ENCODE measurements at regions not wholly inside any gene's neighbourhood (a gene's known extent, or its start where the extent isn't known, plus 50 kb on each side); places are given as distances from the start of the nearest gene placed in this dataset.

DNA sequence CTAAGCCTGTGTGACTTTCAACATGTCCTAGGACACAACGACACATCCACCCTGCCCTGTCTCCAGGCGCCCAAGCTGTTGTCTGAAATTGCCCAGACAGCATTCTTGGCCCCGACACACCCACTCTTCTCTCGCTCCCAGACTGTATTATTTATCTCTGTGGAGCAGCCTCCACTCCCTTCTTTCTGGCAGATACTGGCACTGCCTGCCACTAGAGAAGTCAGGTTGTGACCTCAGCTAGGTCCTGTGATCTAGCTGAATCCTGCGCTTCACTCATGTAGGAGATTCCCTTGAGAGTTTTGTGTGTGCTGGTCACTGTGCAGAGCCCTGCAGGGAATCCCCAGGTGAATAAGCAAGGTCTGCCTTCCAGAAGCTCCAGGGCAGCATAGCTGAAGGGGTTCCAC lies 77.1 kb upstream of the TNP1 start:
- Histone ChIP-seq H4K20me1 (ENCODE audit: insufficient read depth, poor library complexity, severe bottlenecking) (no peaks in the 10 kb centered on the region), H3K9me3 (ENCODE audit: low read depth) (no peaks in the 10 kb centered on the region), H3K36me3 (replicated peaks; ENCODE audit: insufficient read depth, low read depth) (no peaks in the 10 kb centered on the region), H3K4me3 (no peak overlapping the region), H3K79me2 (no peaks in the 10 kb centered on the region), H3K27ac (peak overlapping the region; percentile 35), H3K27me3 (no peaks in the 10 kb centered on the region), H3K4me2 (peak overlapping the region; percentile 33), H3K9me2 (replicated peaks; ENCODE audit: insufficient read depth) (no peaks in the 10 kb centered on the region), H3K4me1 (ENCODE audit: insufficient read depth) (peaks cover 11% of the 10 kb centered on the region), H2AFZ (no peak overlapping the region)
- WGBS (ENCODE audit: low lambda C conversion rate, missing lambda C conversion rate), result 28% methylated on average over 5 of the region's 5 CpGs
- TF ChIP-seq, protein P1, sequence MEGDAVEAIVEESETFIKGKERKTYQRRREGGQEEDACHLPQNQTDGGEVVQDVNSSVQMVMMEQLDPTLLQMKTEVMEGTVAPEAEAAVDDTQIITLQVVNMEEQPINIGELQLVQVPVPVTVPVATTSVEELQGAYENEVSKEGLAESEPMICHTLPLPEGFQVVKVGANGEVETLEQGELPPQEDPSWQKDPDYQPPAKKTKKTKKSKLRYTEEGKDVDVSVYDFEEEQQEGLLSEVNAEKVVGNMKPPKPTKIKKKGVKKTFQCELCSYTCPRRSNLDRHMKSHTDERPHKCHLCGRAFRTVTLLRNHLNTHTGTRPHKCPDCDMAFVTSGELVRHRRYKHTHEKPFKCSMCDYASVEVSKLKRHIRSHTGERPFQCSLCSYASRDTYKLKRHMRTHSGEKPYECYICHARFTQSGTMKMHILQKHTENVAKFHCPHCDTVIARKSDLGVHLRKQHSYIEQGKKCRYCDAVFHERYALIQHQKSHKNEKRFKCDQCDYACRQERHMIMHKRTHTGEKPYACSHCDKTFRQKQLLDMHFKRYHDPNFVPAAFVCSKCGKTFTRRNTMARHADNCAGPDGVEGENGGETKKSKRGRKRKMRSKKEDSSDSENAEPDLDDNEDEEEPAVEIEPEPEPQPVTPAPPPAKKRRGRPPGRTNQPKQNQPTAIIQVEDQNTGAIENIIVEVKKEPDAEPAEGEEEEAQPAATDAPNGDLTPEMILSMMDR (IDR thresholded peaks at IDR 0.05; ENCODE audit: poor library complexity), result no peak
- TF ChIP-seq EZH2phosphoT487 (IDR thresholded peaks at IDR 0.05; ENCODE audit: low read depth, severe bottlenecking, unreplicated experiment) (no peak), EZH2 (IDR thresholded peaks at IDR 0.05; ENCODE audit: borderline replicate concordance) (no peak)
- peak; percentile 55 for DNase-seq (ENCODE audit: low spot score)

DNA sequence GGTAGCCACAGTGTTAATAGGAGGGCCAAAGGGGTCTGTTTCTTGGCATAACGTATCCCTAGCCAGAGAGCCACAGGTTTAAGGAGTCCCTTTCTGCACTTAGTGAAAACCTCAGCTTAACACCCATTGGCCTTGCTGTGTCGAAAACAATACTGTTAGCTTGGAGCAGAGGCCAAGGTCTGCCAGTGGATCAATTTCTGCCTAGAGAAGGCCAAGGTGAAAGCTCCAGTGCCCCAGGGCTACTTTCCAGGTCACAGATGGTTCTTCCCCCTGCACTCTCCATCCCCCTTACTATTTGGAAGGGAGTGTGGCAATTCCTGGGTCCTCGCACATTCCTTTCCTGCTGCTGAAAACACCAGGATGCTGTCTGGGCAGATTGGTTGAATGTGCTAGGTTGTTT lies 74.8 kb upstream of the TNP1 start:
- Histone ChIP-seq H3K27me3 (no peaks in the 10 kb centered on the region), H4K20me1 (ENCODE audit: insufficient read depth, poor library complexity, severe bottlenecking) (no peaks in the 10 kb centered on the region), H3K4me3 (no peak overlapping the region), H2AFZ (no peak overlapping the region), H3K9me2 (replicated peaks; ENCODE audit: insufficient read depth) (no peaks in the 10 kb centered on the region), H3K27ac (no peak overlapping the region), H3K79me2 (no peaks in the 10 kb centered on the region), H3K4me1 (ENCODE audit: insufficient read depth) (peaks cover 11% of the 10 kb centered on the region), H3K4me2 (no peak overlapping the region), H3K36me3 (replicated peaks; ENCODE audit: insufficient read depth, low read depth) (no peaks in the 10 kb centered on the region), H3K9me3 (ENCODE audit: low read depth) (no peaks in the 10 kb centered on the region)
- TF ChIP-seq, protein P1 (IDR thresholded peaks at IDR 0.05; ENCODE audit: poor library complexity), result no peak
- no peak for TF ChIP-seq EZH2 (IDR thresholded peaks at IDR 0.05; ENCODE audit: borderline replicate concordance)
- no peak for TF ChIP-seq EZH2phosphoT487 (IDR thresholded peaks at IDR 0.05; ENCODE audit: low read depth, severe bottlenecking, unreplicated experiment)
- 82% methylated on average over 3 of the region's 3 CpGs for WGBS (ENCODE audit: low lambda C conversion rate, missing lambda C conversion rate)
- DNase-seq (ENCODE audit: low spot score), result no peak

DNA sequence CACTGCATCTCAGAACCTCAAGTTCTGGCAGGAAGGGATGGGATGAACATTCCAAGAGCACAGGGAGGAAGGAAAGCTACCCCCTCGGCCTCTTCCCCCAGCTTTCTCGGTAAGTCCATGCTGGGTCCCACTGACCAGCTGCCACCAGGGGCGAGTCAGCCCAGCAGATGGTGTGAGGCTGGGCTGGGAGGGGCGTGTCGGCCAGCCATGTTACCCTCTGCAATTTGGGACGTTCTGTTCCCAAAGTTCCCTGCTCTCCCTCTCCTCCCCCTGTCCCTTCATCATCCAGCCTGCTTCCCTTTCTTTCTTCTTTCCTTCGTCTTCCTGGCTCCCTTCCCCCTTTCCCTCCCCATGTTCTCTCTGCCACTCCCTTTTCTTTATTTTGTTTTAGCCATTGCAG lies 74.3 kb upstream of the TNP1 start:
- Histone ChIP-seq H3K27me3 (no peaks in the 10 kb centered on the region), H2AFZ (no peak overlapping the region), H3K4me1 (ENCODE audit: insufficient read depth) (peaks cover 11% of the 10 kb centered on the region), H3K9me3 (ENCODE audit: low read depth) (no peaks in the 10 kb centered on the region), H4K20me1 (ENCODE audit: insufficient read depth, poor library complexity, severe bottlenecking) (no peaks in the 10 kb centered on the region), H3K4me2 (no peak overlapping the region), H3K36me3 (replicated peaks; ENCODE audit: insufficient read depth, low read depth) (no peaks in the 10 kb centered on the region), H3K27ac (no peak overlapping the region), H3K79me2 (no peaks in the 10 kb centered on the region), H3K9me2 (replicated peaks; ENCODE audit: insufficient read depth) (no peaks in the 10 kb centered on the region), H3K4me3 (no peak overlapping the region)
- no peak for DNase-seq (ENCODE audit: low spot score)
- TF ChIP-seq EZH2 (IDR thresholded peaks at IDR 0.05; ENCODE audit: borderline replicate concordance) (no peak), EZH2phosphoT487 (IDR thresholded peaks at IDR 0.05; ENCODE audit: low read depth, severe bottlenecking, unreplicated experiment) (no peak)
- TF ChIP-seq, protein P1 (IDR thresholded peaks at IDR 0.05; ENCODE audit: poor library complexity), result no peak
- WGBS (ENCODE audit: low lambda C conversion rate, missing lambda C conversion rate), result 90% methylated on average over 7 of the region's 7 CpGs
